ENCODE measurements at regions not wholly inside any gene's neighbourhood (a gene's known extent, or its start where the extent isn't known, plus 50 kb on each side); places are given as distances from the start of the nearest gene placed in this dataset.
"Not testable (repeated sequence)": the region's sequence is repeated elsewhere in the genome, so short reads cannot be mapped to it uniquely, and the experiment has no call there.

GRCh38 chr14:88981948-88982347 lies 157.5 kb downstream of the TTC8 start:
- TF ChIP-seq POLR2A (IDR thresholded peaks at IDR 0.05), result no peak
- TF ChIP-seq, protein P1, sequence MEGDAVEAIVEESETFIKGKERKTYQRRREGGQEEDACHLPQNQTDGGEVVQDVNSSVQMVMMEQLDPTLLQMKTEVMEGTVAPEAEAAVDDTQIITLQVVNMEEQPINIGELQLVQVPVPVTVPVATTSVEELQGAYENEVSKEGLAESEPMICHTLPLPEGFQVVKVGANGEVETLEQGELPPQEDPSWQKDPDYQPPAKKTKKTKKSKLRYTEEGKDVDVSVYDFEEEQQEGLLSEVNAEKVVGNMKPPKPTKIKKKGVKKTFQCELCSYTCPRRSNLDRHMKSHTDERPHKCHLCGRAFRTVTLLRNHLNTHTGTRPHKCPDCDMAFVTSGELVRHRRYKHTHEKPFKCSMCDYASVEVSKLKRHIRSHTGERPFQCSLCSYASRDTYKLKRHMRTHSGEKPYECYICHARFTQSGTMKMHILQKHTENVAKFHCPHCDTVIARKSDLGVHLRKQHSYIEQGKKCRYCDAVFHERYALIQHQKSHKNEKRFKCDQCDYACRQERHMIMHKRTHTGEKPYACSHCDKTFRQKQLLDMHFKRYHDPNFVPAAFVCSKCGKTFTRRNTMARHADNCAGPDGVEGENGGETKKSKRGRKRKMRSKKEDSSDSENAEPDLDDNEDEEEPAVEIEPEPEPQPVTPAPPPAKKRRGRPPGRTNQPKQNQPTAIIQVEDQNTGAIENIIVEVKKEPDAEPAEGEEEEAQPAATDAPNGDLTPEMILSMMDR (IDR thresholded peaks at IDR 0.05), result no peak
- Histone ChIP-seq H3K27ac (no peak overlapping the region), H3K4me1 (no peaks in the 10 kb centered on the region), H3K4me3 (no peak overlapping the region), H3K36me3 (replicated peaks in 1 of 2; ENCODE audit: insufficient read depth in 1 of 2, low read depth in 2 of 2) (no peaks in the 10 kb centered on the region), H3K9me3 (no peaks in the 10 kb centered on the region), H3K27me3 (peaks cover 0 to 4% of the 10 kb centered on the region in 2 donors)
- no peak for DNase-seq
- intact Hi-C loops (cut with DNase I), result no loop called here
- 88 to 93% methylated on average over 4 of the region's 4 CpGs for WGBS, 2 donors
- ATAC-seq, result no peak

DNA sequence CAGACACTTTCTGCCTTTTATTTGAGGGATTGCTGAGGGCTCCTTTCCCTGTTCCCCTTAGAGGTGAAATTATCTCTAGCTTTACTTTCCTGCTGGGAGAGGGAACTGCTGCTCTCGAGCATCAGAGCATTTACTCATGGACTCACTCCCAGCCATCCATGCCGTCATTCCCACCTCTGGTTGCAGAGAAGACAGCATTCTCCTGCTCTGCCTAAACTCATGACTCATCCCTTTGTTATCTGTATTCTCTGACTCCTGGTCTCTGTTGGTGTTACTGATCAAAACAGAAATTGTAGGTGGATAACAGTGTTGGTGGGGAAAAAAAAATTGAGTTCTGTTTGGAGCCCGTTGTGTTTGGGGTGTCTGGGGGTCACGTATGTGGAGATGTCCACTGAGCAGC lies 159.3 kb downstream of the TTC8 start:
- Histone ChIP-seq H3K9me3 (no peaks in the 10 kb centered on the region), H3K4me3 (no peak overlapping the region), H3K36me3 (replicated peaks in 1 of 2; ENCODE audit: insufficient read depth in 1 of 2, low read depth in 2 of 2) (no peaks in the 10 kb centered on the region), H3K27me3 (no peaks in the 10 kb centered on the region), H3K27ac (no peak overlapping the region), H3K4me1 (no peaks in the 10 kb centered on the region)
- ATAC-seq, result no peak
- intact Hi-C loops (cut with DNase I), result no loop called here
- no peak for DNase-seq
- 36 to 39% methylated on average over 4 of the region's 4 CpGs for WGBS, 2 donors
- no peak for TF ChIP-seq POLR2A (IDR thresholded peaks at IDR 0.05)
- TF ChIP-seq, protein P1 (IDR thresholded peaks at IDR 0.05), result no peak

GRCh38 chr14:88985654-88986053 lies 161.2 kb downstream of the TTC8 start:
- no peaks in the 10 kb centered on the region for H3K4me1 ChIP-seq
- DNase-seq (no peak), ATAC-seq (no peak)
- no peak overlapping the region for H3K4me3 ChIP-seq
- H3K27ac ChIP-seq, result no peak overlapping the region
- H3K27me3 ChIP-seq, result no peaks in the 10 kb centered on the region
- H3K9me3 ChIP-seq, result no peaks in the 10 kb centered on the region
- WGBS, 2 donors, result 86 to 90% methylated on average over 1 of the region's 1 CpG
- no peaks in the 10 kb centered on the region for H3K36me3 ChIP-seq (replicated peaks in 1 of 2; ENCODE audit: insufficient read depth in 1 of 2, low read depth in 2 of 2)
- intact Hi-C loops (cut with DNase I), result no loop called here
- TF ChIP-seq POLR2A (IDR thresholded peaks at IDR 0.05), result no peak
- TF ChIP-seq, protein P1 (IDR thresholded peaks at IDR 0.05), result no peak

- H3K4me3 ChIP-seq, result no peak overlapping the region
- 65 to 68% methylated on average over 11 of the region's 11 CpGs for WGBS, 2 donors
- H3K27ac ChIP-seq, result no peak overlapping the region
- no peaks in the 10 kb centered on the region for H3K9me3 ChIP-seq
- H3K27me3 ChIP-seq, result no peaks in the 10 kb centered on the region
- ATAC-seq (no peak), DNase-seq (peak in 1 of 4 donors; percentile 14)
- intact Hi-C loops (cut with DNase I), result no loop called here
- H3K4me1 ChIP-seq, result no peaks in the 10 kb centered on the region
- no peaks in the 10 kb centered on the region for H3K36me3 ChIP-seq (replicated peaks in 1 of 2; ENCODE audit: insufficient read depth in 1 of 2, low read depth in 2 of 2)
- TF ChIP-seq, protein P1 (IDR thresholded peaks at IDR 0.05), result no peak
- no peak for TF ChIP-seq POLR2A (IDR thresholded peaks at IDR 0.05)
These were observed 161.8 kb downstream of the TTC8 start for GRCh38 chr14:88986146-88986841.

- intact Hi-C loops (cut with DNase I); H3K27me3 ChIP-seq; H3K4me1 ChIP-seq; ATAC-seq; H3K36me3 ChIP-seq (replicated peaks in 1 of 2; ENCODE audit: insufficient read depth in 1 of 2, low read depth in 2 of 2); H3K27ac ChIP-seq; H3K9me3 ChIP-seq; H3K4me3 ChIP-seq; DNase-seq: not testable (repeated sequence)
- WGBS, 2 donors, result 47 to 78% methylated on average over 2 of the region's 2 CpGs
These were observed 162.5 kb downstream of the TTC8 start for GRCh38 chr14:88986908-88987307.

Measured in body of pancreas (tissue), 4 donors.